ENCODE measurements at regions not wholly inside any gene's neighbourhood (a gene's known extent, or its start where the extent isn't known, plus 50 kb on each side); places are given as distances from the start of the nearest gene placed in this dataset.

- intact Hi-C loops (cut with DNase I): no loop called here
- no peaks in the 10 kb centered on the region for H3K27me3 ChIP-seq
- no peak overlapping the region for H3K27ac ChIP-seq
- no peak for ATAC-seq
- no peaks in the 10 kb centered on the region for H3K36me3 ChIP-seq
- 95% methylated on average over 19 of the region's 19 CpGs for WGBS (ENCODE audit: insufficient coverage, low coverage, low lambda C conversion rate, missing lambda C conversion rate)
- DNase-seq: no peak
- H3K4me1 ChIP-seq: peaks cover 0 to 29% (median 10%) of the 10 kb centered on the region in 4 donors
- H3K9me3 ChIP-seq: no peaks in the 10 kb centered on the region
- TF ChIP-seq, protein P1, sequence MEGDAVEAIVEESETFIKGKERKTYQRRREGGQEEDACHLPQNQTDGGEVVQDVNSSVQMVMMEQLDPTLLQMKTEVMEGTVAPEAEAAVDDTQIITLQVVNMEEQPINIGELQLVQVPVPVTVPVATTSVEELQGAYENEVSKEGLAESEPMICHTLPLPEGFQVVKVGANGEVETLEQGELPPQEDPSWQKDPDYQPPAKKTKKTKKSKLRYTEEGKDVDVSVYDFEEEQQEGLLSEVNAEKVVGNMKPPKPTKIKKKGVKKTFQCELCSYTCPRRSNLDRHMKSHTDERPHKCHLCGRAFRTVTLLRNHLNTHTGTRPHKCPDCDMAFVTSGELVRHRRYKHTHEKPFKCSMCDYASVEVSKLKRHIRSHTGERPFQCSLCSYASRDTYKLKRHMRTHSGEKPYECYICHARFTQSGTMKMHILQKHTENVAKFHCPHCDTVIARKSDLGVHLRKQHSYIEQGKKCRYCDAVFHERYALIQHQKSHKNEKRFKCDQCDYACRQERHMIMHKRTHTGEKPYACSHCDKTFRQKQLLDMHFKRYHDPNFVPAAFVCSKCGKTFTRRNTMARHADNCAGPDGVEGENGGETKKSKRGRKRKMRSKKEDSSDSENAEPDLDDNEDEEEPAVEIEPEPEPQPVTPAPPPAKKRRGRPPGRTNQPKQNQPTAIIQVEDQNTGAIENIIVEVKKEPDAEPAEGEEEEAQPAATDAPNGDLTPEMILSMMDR (IDR thresholded peaks at IDR 0.05): no peak
- no peak for TF ChIP-seq POLR2A (IDR thresholded peaks at IDR 0.05)
- no peak overlapping the region for H3K4me3 ChIP-seq
These were observed 69.8 kb downstream of the RGS12 start for GRCh38 chr4:3362431-3363287.

DNA sequence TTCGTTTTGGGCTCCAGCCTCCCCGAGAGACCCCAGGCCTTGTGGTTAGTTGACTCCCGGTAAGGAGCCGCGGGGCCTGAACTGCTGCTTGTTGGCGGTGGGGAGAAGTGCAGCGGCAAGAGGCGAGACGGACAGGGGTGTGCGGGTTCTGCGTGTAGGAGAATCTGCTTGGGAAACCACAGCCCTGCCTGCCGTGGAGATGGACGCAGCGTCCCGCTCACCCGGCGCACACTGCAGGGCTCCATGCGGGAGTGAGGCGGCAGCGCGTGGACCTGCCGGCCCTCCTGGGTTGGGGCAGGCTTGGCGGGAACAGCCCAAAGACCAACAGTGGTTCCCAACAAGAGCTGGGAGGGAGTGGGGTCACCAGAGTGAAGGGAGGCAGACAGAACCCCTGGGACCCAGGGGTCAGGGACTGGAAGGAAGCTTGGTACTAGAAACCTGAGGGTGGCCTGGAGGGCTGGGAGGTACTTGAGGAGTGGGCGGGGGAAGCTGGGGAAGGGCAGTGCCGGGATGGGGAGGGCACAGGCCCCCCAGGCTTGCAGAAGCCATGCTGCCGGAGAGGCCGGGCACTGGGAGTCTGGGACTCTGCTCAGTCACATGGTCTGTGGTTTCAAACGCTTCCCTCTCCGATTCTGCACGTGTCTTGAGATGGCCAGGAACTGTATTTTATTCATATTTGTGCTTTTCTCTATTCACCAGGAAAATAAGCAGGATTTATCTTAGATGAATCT is 70.8 kb downstream of the RGS12 start:
- 80% methylated on average over 7 of the region's 30 CpGs for WGBS (ENCODE audit: insufficient coverage, low coverage, low lambda C conversion rate, missing lambda C conversion rate)
- Histone ChIP-seq H3K4me3 (no peak overlapping the region), H3K4me1 (peaks cover 0 to 19% (median 7%) of the 10 kb centered on the region in 4 donors), H3K9me3 (no peaks in the 10 kb centered on the region), H3K27me3 (no peaks in the 10 kb centered on the region), H3K27ac (no peak overlapping the region), H3K36me3 (no peaks in the 10 kb centered on the region)
- DNase-seq (no peak), ATAC-seq (no peak)
- TF ChIP-seq, protein P1 (IDR thresholded peaks at IDR 0.05): no peak
- no peak for TF ChIP-seq POLR2A (IDR thresholded peaks at IDR 0.05)
- intact Hi-C loops (cut with DNase I): no loop called here

DNA sequence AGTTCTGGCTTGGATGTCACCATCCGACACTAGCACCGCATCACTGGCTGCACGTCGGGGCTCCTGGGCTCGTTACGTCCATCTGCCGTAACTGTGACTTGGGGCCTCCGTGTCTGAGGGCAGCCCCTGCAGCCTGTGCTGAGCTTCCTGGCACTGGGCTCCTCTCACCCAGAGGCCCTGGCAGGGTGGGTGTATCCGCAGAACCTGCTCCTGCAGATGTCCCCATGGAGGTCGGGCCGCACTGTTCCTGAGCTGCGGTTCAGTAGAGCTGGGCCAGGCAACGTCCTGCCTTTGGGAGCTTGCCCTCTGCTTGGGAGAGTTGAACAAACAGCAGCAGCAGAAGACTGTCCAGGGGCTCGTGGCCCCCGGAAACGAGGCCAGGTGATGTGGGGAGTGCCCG is 71.4 kb downstream of the RGS12 start:
- 72% methylated on average over 9 of the region's 17 CpGs for WGBS (ENCODE audit: insufficient coverage, low coverage, low lambda C conversion rate, missing lambda C conversion rate)
- no peaks in the 10 kb centered on the region for H3K27me3 ChIP-seq
- peaks cover 0 to 19% (median 9%) of the 10 kb centered on the region in 4 donors for H3K4me1 ChIP-seq
- ATAC-seq (peak in 1 of 4 donors; percentile 11), DNase-seq (no peak)
- TF ChIP-seq, protein P1 (IDR thresholded peaks at IDR 0.05): no peak
- no peak for TF ChIP-seq POLR2A (IDR thresholded peaks at IDR 0.05)
- H3K27ac ChIP-seq: peak overlapping the region in 2 of 3 donors; percentile 7 to 37
- no peaks in the 10 kb centered on the region for H3K36me3 ChIP-seq
- no peak overlapping the region for H3K4me3 ChIP-seq
- H3K9me3 ChIP-seq: no peaks in the 10 kb centered on the region
- intact Hi-C loops (cut with DNase I): no loop called here

DNA sequence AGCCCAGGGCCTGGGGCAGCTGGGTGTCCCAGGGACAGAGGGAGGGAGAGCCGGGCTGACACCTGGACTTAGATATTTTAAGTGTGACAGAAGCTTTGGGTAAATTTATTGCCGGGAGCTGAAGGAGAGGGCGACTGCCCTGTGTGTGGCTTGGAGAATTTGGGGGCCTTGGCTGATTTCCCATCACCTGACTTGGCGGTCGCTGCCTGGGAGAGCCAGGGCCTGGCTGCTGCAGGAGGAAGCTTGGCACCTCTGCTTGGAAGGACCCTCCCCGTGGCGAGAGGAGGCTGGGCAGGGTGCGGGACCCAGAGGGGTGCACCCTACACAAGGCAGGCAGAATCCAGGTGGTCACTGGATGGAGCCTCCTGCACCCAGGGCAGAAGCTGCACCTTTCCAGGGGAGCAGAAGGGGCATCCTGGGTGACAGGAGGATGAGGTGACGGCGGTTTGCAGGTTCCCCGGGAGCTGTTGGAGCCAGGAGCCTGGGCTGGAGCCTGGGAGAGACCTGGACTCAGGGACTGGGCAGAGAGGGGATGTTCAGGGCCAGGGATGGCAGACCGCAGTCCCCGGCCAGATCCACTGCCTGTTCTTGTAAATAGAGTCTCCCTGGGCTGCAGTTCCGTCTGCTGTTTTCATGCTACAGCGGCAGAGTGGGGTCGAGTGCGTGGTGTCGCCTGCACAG is 72.0 kb downstream of the RGS12 start:
- 89% methylated on average over 8 of the region's 18 CpGs for WGBS (ENCODE audit: insufficient coverage, low coverage, low lambda C conversion rate, missing lambda C conversion rate)
- ATAC-seq: peak in 2 of 4 donors; percentile 5 to 19
- H3K4me1 ChIP-seq: peaks cover 0 to 25% (median 12%) of the 10 kb centered on the region in 4 donors
- intact Hi-C loops (cut with DNase I): no loop called here
- no peaks in the 10 kb centered on the region for H3K36me3 ChIP-seq
- H3K27me3 ChIP-seq: no peaks in the 10 kb centered on the region
- H3K9me3 ChIP-seq: no peaks in the 10 kb centered on the region
- TF ChIP-seq, protein P1 (IDR thresholded peaks at IDR 0.05): no peak
- no peak for TF ChIP-seq POLR2A (IDR thresholded peaks at IDR 0.05)
- DNase-seq: peak in 1 of 3 donors; percentile 50
- H3K27ac ChIP-seq: peak overlapping the region in 2 of 3 donors; percentile 7 to 37
- no peak overlapping the region for H3K4me3 ChIP-seq

Measured in right lobe of liver (tissue), 6 donors.